ENCODE measurements at regions not wholly inside any gene's neighbourhood (a gene's known extent, or its start where the extent isn't known, plus 50 kb on each side); places are given as distances from the start of the nearest gene placed in this dataset.

DNA sequence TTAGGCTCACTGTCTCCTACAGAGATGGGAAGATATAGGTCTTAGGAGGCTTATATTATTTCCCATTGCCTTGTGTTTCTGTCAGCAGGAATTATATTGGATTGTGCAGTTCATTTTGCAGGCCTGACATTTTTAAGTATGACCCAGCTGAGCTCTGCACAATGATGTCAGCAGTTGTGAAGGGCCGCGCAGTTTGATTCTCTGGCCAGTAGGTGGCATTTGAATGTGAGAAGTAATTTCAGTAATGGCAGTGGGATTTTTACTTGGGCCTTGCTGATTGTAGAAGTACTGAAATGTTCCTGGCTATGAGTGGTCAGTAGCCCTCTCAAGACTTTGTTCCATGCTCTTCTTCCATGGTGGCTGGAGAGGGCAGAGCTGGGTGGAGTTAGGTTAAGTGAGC, 247.2 kb upstream of the MTMR8 start:
- ChIA-PET POLR2A (no interaction called here), CTCF (no interaction called here)
- Mint-ChIP-seq H3K9me3 (peaks cover 5% of the 10 kb centered on the region), H3K4me3 (no peak overlapping the region), H3K4me1 (ENCODE audit: low read depth) (no peaks in the 10 kb centered on the region), H3K36me3 (no peaks in the 10 kb centered on the region), H3K27me3 (no peaks in the 10 kb centered on the region), H3K27ac (no peak overlapping the region)
- DNase-seq = peak; percentile 11
- intact Hi-C loops (cut with micrococcal nuclease) = loop anchor here (10.0 kb wide), 1 partner anchor 252 kb away; no protein-coding TSS in a partner anchor

Measured in activated CD4-positive, alpha-beta memory T cell treated with anti-CD3 and anti-CD28 coated beads for 36 hours (primary cell).